ENCODE measurements at regions not wholly inside any gene's neighbourhood (a gene's known extent, or its start where the extent isn't known, plus 50 kb on each side); places are given as distances from the start of the nearest gene placed in this dataset.

GRCh38 chr2:146506851-146507250 is 1338.0 kb upstream of the ACVR2A start:
- no peak for DNase-seq (ENCODE audit: low read depth in 2 of 2)

GRCh38 chr2:146503366-146503765 is 1341.5 kb upstream of the ACVR2A start:
- no peak for DNase-seq (ENCODE audit: low read depth in 2 of 2)

- DNase-seq (ENCODE audit: low read depth in 2 of 2), result no peak
Measured at GRCh38 chr2:146496248-146496647, 1348.6 kb upstream of the ACVR2A start.

DNA sequence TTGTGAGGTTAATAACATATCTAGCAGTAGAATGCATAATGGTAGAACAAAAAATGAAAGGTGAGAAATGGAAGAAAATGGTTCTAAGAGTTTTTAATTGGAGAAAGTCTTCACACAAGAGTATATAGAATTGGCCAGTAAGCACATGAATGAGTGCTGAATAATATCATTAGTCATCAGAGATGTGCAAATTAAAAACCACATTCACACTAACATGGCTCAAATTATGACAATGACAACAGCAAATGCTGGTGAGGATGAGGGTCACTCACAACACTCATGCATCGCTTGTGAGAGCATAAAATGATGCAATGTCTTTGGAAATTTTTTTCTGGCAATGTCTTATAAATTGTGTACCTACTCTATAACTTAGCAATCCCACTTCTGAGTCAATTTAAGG is 1355.4 kb upstream of the ACVR2A start:
- DNase-seq (ENCODE audit: low read depth in 2 of 2), result no peak

- peak in 1 of 2 experiments; percentile 20 for DNase-seq (ENCODE audit: low read depth in 2 of 2)
Measured at GRCh38 chr2:146481629-146482028, 1363.2 kb upstream of the ACVR2A start.

DNA sequence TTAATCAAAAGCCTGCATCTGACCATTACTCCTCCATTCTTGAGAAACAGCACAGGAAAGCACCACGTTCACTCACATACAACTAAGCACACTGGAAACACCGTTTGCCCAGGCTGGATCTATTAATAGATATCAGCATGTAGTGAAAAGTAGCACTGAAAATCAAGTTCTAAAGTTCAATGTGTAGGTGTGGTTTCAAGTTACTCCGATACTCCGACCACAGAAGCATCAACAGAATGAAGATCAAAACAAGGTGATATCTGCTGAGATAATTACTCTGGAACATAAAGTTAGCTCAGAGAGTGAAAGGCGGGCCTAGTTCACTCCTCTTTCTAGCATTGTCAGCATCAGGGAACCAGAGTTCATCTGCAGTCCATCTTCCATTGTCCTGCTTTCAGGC is 1367.4 kb upstream of the ACVR2A start:
- no peak for DNase-seq (ENCODE audit: low read depth in 2 of 2)

DNA sequence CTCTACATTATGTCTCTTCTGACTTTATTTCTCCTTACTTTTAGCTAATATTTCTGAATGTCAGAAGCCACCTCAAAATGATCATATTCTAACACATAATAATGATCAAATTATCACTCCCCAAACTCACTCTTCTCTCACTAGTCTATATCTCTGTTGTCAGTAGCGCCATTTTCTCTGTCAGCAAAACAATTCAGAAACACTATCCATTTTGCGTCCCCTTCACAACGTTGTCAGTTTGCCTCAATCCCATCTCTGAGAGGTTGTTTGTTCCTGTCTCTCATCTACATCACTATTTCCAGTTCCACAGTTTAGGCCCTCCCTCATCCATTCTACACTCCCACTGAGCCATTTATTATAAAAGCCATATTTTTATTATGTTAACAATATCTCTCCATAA is 1376.3 kb upstream of the ACVR2A start:
- no peak for DNase-seq (ENCODE audit: low read depth in 2 of 2)

DNA sequence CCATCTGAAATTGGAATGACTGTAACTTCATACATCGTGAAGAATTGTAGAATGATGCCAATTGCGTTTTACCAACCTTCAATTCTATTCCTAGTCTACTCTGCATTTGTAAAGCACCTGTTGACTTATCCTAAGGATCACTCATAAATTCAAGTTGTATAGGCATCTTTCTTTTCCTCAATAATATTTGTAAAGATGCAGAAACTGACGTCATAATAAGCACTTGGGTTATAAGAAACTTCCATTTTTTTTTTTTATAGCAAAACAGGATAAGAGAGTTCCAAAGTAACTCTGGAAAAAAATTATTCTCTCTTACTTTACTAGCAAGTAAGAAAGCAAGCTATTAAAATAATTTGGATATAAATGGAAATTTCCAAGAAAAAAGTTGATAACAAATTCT is 1377.4 kb upstream of the ACVR2A start:
- DNase-seq (ENCODE audit: low read depth in 2 of 2), result no peak

GRCh38 chr2:146465460-146465859 is 1379.4 kb upstream of the ACVR2A start:
- DNase-seq (ENCODE audit: low read depth in 2 of 2), result no peak

GRCh38 chr2:146461068-146461467 is 1383.8 kb upstream of the ACVR2A start:
- DNase-seq (ENCODE audit: low read depth in 2 of 2), result no peak

DNA sequence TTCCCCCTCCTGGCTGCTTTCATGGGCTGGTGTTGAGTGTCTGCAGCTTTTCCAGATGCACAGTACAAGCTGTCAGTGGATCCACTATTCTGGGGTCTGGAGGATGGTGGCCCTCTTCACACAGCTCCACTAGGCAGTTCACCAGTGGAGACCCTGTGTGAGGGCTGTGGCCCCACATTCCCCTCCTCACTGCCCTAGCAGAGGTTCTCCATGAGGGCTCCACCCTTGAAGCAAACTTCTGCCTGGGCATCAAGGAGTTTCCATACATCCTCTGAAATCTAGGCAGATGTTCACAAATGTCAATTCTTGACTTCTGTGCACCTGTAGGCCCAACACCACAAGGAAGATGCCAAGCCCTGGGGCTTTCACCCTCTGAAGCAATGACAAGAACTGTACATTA is 1386.2 kb upstream of the ACVR2A start:
- no peak for DNase-seq (ENCODE audit: low read depth in 2 of 2)

- peak; percentile 1 to 8 for DNase-seq (ENCODE audit: low read depth in 2 of 2)
Measured at GRCh38 chr2:146457221-146457620, 1387.6 kb upstream of the ACVR2A start.

- no peak for DNase-seq (ENCODE audit: low read depth in 2 of 2)
Measured at GRCh38 chr2:146455325-146455724, 1389.5 kb upstream of the ACVR2A start.

DNA sequence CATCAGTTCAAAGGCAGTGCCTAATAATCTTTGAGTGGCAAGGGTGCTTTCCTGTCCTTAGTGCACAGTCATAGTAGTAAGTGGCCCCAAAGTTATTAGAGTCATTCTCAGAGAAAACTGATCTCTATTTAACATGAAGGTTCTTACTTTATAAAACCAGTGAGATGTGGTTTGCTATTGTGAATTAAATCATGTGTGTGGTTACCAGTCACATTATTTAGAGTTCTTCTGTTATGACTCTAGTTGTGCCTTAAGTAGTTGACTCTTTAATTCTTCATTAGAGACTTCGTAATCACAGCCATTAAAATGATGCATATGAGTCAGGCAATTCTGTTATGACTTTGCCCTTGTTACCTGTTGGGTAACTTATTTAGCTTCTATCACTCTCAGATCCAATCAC is 1392.9 kb upstream of the ACVR2A start:
- DNase-seq (ENCODE audit: low read depth in 2 of 2), result no peak

- no peak for DNase-seq (ENCODE audit: low read depth in 2 of 2)
Measured at GRCh38 chr2:146450131-146450530, 1394.7 kb upstream of the ACVR2A start.

GRCh38 chr2:146444987-146445386 is 1399.8 kb upstream of the ACVR2A start:
- no peak for DNase-seq (ENCODE audit: low read depth in 2 of 2)

- DNase-seq (ENCODE audit: low read depth in 2 of 2), result no peak
Measured at GRCh38 chr2:146444085-146444484, 1400.7 kb upstream of the ACVR2A start.

DNA sequence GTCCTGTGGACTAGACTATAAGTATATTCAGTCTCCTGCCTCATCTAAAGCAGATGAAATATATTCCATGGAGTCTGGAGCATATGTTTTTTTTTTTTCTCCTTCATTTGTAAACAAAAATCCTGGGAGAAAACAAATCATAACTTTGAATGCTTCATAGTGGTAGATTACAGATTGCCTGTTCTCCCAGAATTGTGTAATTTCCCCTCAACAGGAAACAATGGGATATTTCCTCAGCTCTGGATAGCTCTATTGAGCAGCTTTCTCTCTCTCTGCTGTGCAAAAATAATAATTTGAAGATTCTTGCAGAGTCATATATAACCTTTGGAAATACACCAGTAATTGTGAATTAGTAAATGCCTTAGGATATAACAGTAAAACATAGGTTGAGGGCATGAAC is 1406.6 kb upstream of the ACVR2A start:
- no peak for DNase-seq (ENCODE audit: low read depth in 2 of 2)

GRCh38 chr2:146437712-146438111 is 1407.1 kb upstream of the ACVR2A start:
- no peak for DNase-seq (ENCODE audit: low read depth in 2 of 2)

- no peak for DNase-seq (ENCODE audit: low read depth in 2 of 2)
Measured at GRCh38 chr2:146433116-146433875, 1411.5 kb upstream of the ACVR2A start.

- no peak for DNase-seq (ENCODE audit: low read depth in 2 of 2)
Measured at GRCh38 chr2:146429366-146429765, 1415.5 kb upstream of the ACVR2A start.

GRCh38 chr2:146417942-146418341 is 1426.9 kb upstream of the ACVR2A start:
- no peak for DNase-seq (ENCODE audit: low read depth in 2 of 2)

DNA sequence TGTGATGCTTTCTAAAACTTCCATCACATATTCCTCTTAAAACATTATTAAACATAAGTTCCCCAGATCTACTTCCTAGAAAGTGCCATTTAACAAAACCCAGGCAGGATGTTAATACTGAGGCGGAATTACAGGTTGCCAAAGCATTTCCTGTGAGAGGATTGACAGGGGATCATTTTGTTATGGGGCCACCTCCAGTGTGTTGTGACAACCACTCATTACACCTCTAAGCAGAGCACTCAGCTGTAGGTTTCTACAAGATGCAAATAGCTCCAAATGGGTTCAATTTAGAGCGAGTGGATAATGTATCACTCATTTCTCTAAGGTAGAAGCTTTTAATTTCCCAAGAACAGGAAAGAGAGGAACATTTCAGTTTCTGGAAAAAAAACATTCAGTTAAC is 1429.5 kb upstream of the ACVR2A start:
- DNase-seq (ENCODE audit: low read depth in 2 of 2), result no peak

DNA sequence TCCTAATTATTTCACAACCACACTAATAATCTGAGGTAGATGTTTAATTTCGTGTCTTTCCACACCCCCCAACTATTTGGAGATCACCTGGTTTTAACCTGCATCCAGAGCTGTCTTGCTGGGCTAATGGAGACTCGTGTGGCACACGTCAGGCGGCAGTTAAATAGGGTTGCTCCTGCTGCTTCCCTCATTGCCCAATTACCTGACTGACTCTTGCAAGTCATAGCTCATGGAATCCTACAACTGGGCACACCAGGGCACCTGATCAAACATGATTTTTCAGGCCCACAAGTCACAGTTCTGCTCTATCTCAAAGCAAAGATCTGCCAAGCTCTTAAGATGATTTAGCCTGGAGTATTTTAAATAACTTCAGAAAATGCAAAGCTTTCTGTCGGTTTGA is 1430.4 kb upstream of the ACVR2A start:
- DNase-seq (ENCODE audit: low read depth in 2 of 2), result no peak
